ENCODE measurements at regions not wholly inside any gene's neighbourhood (a gene's known extent, or its start where the extent isn't known, plus 50 kb on each side); places are given as distances from the start of the nearest gene placed in this dataset.

DNA sequence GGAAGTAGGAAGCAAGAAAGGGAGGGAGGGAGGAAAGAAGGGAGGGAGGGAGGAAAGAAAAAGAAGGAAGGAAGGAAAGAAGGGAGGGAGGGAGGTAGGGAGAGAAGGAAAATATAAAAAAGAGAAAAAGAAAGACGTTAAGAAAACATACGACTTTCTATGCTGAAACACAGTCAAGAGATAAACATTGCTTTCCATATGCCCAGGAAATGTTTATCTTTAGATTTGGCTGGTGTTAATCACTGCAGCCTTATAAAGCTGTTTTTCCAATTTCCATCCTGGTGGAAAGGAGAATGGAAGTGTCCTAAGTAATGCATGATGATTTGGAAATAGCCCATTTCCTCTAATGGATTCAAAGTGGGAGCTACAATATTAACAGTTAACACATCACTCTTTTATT, 524.3 kb downstream of the MTRR start:
- DNase-seq (ENCODE audit: low read depth), result no peak

- DNase-seq (ENCODE audit: low read depth), result no peak
Measured at GRCh38 chr5:8394965-8395364, 526.0 kb downstream of the MTRR start.

GRCh38 chr5:8396246-8396645, 527.3 kb downstream of the MTRR start:
- no peak for DNase-seq (ENCODE audit: low read depth)

- DNase-seq (ENCODE audit: low read depth), result no peak
Measured at GRCh38 chr5:8396756-8397155, 527.8 kb downstream of the MTRR start.

- no peak for DNase-seq (ENCODE audit: low read depth)
Measured at GRCh38 chr5:8399471-8399870, 530.5 kb downstream of the MTRR start.

DNA sequence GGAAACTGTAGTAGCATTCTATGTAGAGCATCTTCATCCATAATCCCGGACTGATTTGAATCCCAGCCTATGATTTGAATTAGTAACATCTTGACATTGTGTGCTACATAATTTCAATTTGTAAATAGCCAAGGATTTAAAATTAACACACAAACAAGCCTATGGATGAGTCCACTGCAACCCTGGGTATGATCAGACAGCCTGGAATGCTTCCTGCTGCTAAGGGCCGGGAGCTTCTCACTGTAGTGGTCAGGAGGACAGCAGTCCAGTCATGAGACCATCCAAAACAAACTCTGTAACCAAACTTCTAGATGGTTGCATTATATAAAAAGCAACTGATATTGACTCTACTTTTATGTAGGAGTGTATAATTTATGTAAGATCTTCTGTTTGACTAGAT, 539.3 kb downstream of the MTRR start:
- DNase-seq (ENCODE audit: low read depth), result no peak

- DNase-seq (ENCODE audit: low read depth), result no peak
Measured at GRCh38 chr5:8410618-8411017, 541.7 kb downstream of the MTRR start.

DNA sequence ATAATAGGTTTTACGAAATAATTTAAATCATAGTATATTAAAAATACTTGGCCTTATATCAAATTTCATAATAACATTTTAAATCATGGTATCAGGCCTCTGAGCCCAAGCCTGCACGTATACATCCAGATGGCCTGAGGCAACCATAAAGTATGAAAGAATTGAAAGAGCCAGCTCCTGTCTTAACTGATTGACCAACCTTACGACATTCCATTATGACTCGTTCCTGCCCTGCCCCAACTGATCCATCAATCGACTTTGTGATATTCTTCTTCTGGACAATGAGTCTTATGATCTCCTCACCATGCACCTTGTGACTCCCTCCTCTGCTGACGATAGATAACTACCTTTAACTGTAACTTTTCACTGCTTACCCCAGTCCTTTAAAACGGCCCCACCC, 545.0 kb downstream of the MTRR start:
- DNase-seq (ENCODE audit: low read depth), result no peak

GRCh38 chr5:8417316-8418048, 548.5 kb downstream of the MTRR start:
- DNase-seq (ENCODE audit: low read depth), result no peak

GRCh38 chr5:8418049-8418426, 549.1 kb downstream of the MTRR start:
- DNase-seq (ENCODE audit: low read depth), result no peak

DNA sequence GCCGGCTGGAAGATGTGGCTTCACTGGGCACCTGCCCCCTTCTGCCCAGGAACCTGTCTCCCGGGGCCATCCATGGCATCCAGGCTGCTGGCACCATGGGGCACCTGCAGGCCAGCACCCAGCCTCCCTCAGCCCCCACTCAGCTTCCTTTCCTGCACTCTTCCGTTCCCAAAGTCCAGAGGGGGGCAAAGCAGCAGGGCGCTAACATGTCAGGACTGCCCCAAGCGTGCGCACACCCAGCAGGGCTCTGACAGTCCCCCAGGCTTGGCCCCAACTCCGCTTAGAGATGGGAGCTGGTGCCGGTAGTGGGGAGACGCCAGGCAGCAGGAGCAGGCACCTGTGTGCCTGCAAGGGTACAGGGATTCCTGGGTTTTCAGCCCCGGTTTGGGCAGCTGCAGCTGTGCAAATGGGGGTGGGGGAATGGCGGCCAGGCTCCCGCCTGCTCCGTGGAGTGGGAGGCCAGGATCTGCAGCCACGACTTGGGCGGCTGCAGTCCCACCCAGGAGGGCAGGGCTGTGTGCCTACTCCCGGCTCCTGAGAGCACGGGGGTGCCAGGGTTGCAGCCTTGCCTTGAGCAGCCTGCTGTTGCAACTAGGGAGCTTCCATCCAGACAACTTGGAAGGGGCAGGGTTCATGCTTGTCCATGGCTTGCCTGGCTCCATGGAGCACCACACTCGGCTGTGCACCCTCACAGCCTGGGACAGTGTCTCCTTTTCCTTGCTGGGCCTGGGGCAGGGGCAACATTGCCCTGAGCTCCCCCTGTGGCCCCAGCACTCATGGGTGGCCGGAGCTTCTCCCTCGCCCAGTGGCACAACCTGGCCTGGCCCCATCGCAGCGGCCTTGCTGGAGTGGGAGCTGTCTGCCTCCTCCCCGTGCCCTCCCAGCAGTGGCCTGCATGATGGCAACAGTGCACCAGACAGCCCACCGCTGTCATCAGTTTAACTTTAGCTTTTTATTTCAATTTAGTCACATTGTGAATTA, 561.1 kb downstream of the MTRR start:
- no peak for DNase-seq (ENCODE audit: low read depth)

DNA sequence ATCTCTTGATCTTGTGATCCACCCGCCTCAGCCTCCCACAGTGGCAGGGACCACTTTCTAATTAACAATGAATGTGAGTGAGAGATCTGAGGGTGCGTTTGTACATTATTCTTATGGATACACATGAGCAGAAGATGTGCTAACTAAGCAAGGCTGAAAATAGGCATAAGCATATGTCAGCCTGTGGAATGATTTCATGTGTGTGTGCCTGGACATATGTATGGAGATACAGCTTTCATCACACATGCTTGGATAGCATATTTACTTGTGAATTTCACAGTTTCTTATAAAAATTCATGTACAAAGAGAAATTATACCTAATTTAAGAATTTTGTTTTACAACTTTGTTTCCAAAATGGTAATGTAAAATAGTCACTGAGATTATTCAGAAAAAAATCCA, 565.6 kb downstream of the MTRR start:
- no peak for DNase-seq (ENCODE audit: low read depth)

DNA sequence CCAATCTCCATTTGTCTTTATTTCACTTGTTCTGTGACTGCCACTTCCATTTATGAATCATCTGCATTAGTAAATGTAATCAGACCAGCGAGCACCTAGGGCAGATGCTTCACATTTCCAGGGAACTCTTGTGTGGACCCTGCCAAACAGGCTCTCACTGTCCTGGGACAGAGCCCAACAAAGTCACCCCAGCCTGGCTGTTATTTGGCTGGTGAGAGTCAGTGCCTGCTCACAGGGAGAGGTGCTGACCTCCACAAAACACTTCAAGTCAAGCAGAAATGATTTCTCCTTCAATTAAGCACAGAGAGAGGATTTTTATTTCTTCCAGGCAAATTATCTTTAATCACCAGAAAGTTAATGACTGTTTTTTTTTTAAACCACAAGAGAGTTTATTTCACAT, 568.0 kb downstream of the MTRR start:
- DNase-seq (ENCODE audit: low read depth), result no peak

- DNase-seq (ENCODE audit: low read depth), result no peak
Measured at GRCh38 chr5:8445139-8445538, 576.2 kb downstream of the MTRR start.

- DNase-seq (ENCODE audit: low read depth), result no peak
Measured at GRCh38 chr5:8446179-8446578, 577.2 kb downstream of the MTRR start.

GRCh38 chr5:8456846-8457186, 587.9 kb downstream of the MTRR start:
- DNase-seq (ENCODE audit: low read depth), result no peak

- peak; percentile 67 for DNase-seq (ENCODE audit: low read depth)
Measured at GRCh38 chr5:8457187-8458037, 588.5 kb downstream of the MTRR start.

DNA sequence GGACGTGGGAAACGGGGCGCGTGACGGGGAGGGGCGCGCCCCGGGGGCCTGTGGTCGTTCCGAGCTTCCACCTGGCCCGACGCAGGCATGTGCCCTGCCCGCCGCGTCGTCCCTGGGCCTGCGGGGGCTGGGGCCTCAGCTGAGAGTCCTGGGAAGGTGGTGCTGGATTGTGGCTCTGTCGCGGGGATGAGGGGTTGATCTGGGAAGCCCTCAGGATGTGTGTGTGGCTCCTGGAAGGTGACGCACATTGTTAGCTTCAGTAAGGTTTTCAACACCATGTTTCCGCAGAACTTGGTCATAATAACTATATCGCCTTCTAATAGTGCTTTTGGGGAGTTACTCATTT, 589.1 kb downstream of the MTRR start:
- DNase-seq (ENCODE audit: low read depth), result no peak

DNA sequence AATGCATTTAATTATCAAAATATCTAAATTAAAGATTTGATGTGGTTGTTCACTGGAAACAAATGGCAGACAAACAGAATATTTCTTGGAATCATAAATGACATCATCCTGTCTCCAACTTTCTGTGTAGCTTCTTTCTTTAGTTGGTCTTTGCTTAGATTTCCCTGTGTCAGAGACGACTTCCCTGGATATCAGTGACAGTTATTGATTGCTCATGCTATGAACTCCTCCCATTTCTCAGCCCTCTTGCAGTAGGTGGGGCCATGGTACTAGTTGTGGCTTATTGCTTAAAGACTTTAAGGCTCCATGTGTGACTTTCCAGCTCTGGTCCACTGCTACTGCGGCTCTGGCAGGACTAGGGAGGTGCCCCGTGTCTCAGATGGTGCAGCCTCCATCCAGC, 592.6 kb downstream of the MTRR start:
- no peak for DNase-seq (ENCODE audit: low read depth)

DNA sequence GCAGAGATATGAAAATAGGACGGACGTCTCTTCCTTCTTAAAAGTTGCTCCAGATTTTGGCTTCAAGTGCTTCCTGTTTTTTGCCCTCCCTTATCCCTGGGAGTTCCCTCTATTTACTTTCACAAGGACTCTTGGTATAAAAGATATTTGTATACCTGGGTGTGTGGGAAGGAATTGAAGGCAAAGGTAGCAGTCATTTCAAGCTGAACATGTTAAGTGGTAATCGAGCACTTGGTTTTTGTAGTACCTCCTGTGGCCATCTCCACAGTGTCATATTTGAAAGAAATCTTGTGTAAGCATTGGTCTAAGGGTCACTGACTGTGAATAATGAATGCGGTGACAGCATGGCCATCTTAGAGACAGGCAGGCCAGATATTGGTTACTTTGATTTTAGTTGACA, 593.6 kb downstream of the MTRR start:
- no peak for DNase-seq (ENCODE audit: low read depth)

- DNase-seq (ENCODE audit: low read depth), result no peak
Measured at GRCh38 chr5:8470489-8470888, 601.5 kb downstream of the MTRR start.

DNA sequence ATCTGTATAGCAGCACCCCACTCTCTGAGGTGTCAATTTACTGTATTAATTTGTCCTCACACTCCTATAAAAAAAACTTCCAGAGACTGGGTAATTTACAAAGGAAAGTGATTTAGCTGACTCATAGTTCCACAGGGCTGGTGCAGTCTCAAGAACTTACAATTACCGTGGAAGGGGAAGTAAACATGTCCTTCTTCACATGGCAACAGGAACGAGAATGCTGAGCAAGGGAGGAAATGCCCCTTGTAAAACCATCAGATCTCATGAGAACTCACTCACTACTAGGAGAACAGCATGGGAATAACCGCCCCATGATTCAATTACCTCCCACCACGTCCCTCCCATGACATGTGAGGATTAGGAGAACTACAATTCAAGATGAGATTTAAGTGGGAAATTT, 602.6 kb downstream of the MTRR start:
- no peak for DNase-seq (ENCODE audit: low read depth)

DNA sequence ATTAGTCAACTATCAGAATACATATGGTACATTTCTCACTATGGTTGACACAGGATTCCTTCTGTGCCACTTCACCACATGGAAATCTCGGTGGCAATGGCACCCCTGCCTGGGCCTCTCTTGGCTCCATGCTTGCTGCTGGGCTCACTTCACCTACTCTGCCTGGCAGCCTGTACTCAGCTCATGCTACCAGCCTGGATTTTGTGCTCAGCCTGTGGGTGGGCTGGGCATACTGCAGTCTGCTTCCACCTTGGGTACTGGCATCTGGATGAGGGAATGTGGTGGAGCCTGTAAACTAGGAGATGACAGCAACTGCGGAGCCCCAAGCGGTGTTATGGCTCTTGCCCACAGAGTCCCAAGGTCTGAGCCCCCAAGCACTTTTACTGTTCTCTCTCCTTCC, 604.1 kb downstream of the MTRR start:
- no peak for DNase-seq (ENCODE audit: low read depth)

Measured in stimulated activated CD8-positive, alpha-beta memory T cell treated with anti-CD3 and anti-CD28 coated beads, Interleukin-7, amount 100 ng/mL, for 24 hours (primary cell).